HG03354 (cell line): ENCODE measurements at regions not wholly inside any gene's neighbourhood (a gene's known extent, or its start where the extent isn't known, plus 50 kb on each side); places are given as distances from the start of the nearest gene placed in this dataset.

Experiments used
- ATAC-seq: cut with Tn5 transposase; IDR thresholded peaks from one replicate; pipeline ENCODE4 v1.9.1; 2021; ENCODE audit warnings: mild to moderate bottlenecking; ENCODE audit not compliant: unreplicated experiment, poor library complexity, severe bottlenecking

GRCh38 chr9:75391497-75391896, 303.2 kb downstream of the OSTF1 start:
- ATAC-seq, result no peak

- no peak for ATAC-seq
These were observed 307.0 kb downstream of the OSTF1 start for GRCh38 chr9:75395336-75395735.

GRCh38 chr9:75397836-75398235, 309.5 kb downstream of the OSTF1 start:
- ATAC-seq, result no peak

GRCh38 chr9:75408391-75408790, 320.1 kb downstream of the OSTF1 start:
- no peak for ATAC-seq

- ATAC-seq, result no peak
These were observed 322.1 kb downstream of the OSTF1 start for GRCh38 chr9:75410405-75410804.

GRCh38 chr9:75414371-75415160, 326.3 kb downstream of the OSTF1 start:
- ATAC-seq, result no peak

GRCh38 chr9:75417471-75417870, 329.2 kb downstream of the OSTF1 start:
- ATAC-seq, result no peak

GRCh38 chr9:75418518-75418917, 330.2 kb downstream of the OSTF1 start:
- ATAC-seq, result peak; percentile 49

- no peak for ATAC-seq
These were observed 334.7 kb downstream of the OSTF1 start for GRCh38 chr9:75422944-75423522.

- ATAC-seq, result no peak
These were observed 341.5 kb downstream of the OSTF1 start for GRCh38 chr9:75429531-75430475.

- no peak for ATAC-seq
These were observed 343.1 kb downstream of the OSTF1 start for GRCh38 chr9:75431375-75431774.

GRCh38 chr9:75432386-75432785, 344.1 kb downstream of the OSTF1 start:
- no peak for ATAC-seq

GRCh38 chr9:75432888-75433287, 344.6 kb downstream of the OSTF1 start:
- ATAC-seq, result no peak

- ATAC-seq, result no peak
These were observed 350.4 kb downstream of the OSTF1 start for GRCh38 chr9:75438716-75439115.

- no peak for ATAC-seq
These were observed 352.6 kb downstream of the OSTF1 start for GRCh38 chr9:75440914-75441313.

GRCh38 chr9:75445144-75445543, 356.8 kb downstream of the OSTF1 start:
- ATAC-seq, result no peak

GRCh38 chr9:75447281-75447680, 359.0 kb downstream of the OSTF1 start:
- no peak for ATAC-seq

GRCh38 chr9:75448281-75448680, 360.0 kb downstream of the OSTF1 start:
- no peak for ATAC-seq

- no peak for ATAC-seq
These were observed 360.6 kb downstream of the OSTF1 start for GRCh38 chr9:75448955-75449354.

GRCh38 chr9:75451045-75451444, 362.7 kb downstream of the OSTF1 start:
- ATAC-seq, result no peak
